ENCODE measurements at regions not wholly inside any gene's neighbourhood (a gene's known extent, or its start where the extent isn't known, plus 50 kb on each side); places are given as distances from the start of the nearest gene placed in this dataset.
"Not testable (repeated sequence)": the region's sequence is repeated elsewhere in the genome, so short reads cannot be mapped to it uniquely, and the experiment has no call there.

GRCh38 chr15:39419651-39420050 is 161.2 kb upstream of the THBS1 start:
- TF ChIP-seq CTCF (IDR thresholded peaks at IDR 0.05; ENCODE audit: insufficient read depth, missing control alignments) = no peak
- FAIRE-seq (no peak), DNase-seq (ENCODE audit: insufficient read length, low spot score) (no peak)

- DNase-seq (ENCODE audit: insufficient read length, low spot score) = not testable (repeated sequence)
Observed at GRCh38 chr15:39420123-39420852, 160.6 kb upstream of the THBS1 start.

GRCh38 chr15:39420853-39421192 is 160.1 kb upstream of the THBS1 start:
- not testable (repeated sequence) for FAIRE-seq; DNase-seq (ENCODE audit: insufficient read length, low spot score)

More at GRCh38 chr15:39420123-39420852, 160.6 kb upstream of the THBS1 start:
- FAIRE-seq = not testable (repeated sequence)

- DNase-seq (ENCODE audit: insufficient read length, low spot score) (no peak), FAIRE-seq (no peak)
Observed at GRCh38 chr15:39426552-39427532, 154.0 kb upstream of the THBS1 start.

GRCh38 chr15:39427705-39428104 is 153.2 kb upstream of the THBS1 start:
- no peak for TF ChIP-seq CTCF (IDR thresholded peaks at IDR 0.05; ENCODE audit: insufficient read depth, missing control alignments)
- DNase-seq (ENCODE audit: insufficient read length, low spot score) (no peak), FAIRE-seq (no peak)

More at GRCh38 chr15:39426552-39427532, 154.0 kb upstream of the THBS1 start:
- TF ChIP-seq CTCF (IDR thresholded peaks at IDR 0.05; ENCODE audit: insufficient read depth, missing control alignments) = no peak

- no peak for TF ChIP-seq CTCF (IDR thresholded peaks at IDR 0.05; ENCODE audit: insufficient read depth, missing control alignments)
- FAIRE-seq (no peak), DNase-seq (ENCODE audit: insufficient read length, low spot score) (no peak)
Observed at GRCh38 chr15:39429898-39430357, 151.0 kb upstream of the THBS1 start.

GRCh38 chr15:39430389-39430788 is 150.5 kb upstream of the THBS1 start:
- FAIRE-seq (no peak), DNase-seq (ENCODE audit: insufficient read length, low spot score) (no peak)
- TF ChIP-seq CTCF (IDR thresholded peaks at IDR 0.05; ENCODE audit: insufficient read depth, missing control alignments) = no peak

- DNase-seq (ENCODE audit: insufficient read length, low spot score) = no peak
- no peak for FAIRE-seq
- TF ChIP-seq CTCF (IDR thresholded peaks at IDR 0.05; ENCODE audit: insufficient read depth, missing control alignments) = no peak
Observed at GRCh38 chr15:39431376-39431775, 149.5 kb upstream of the THBS1 start.

Data from D721Med (cell line).